ENCODE measurements at regions not wholly inside any gene's neighbourhood (a gene's known extent, or its start where the extent isn't known, plus 50 kb on each side); places are given as distances from the start of the nearest gene placed in this dataset.

GRCh38 chr3:159917141-159917540 lies 71.5 kb upstream of the IL12A start:
- no peak for TF ChIP-seq EZH2 (IDR thresholded peaks at IDR 0.05; ENCODE audit: low read depth, unreplicated experiment)
- no peak for TF ChIP-seq REST (IDR thresholded peaks at IDR 0.05; ENCODE audit: unreplicated experiment)
- no peak for TF ChIP-seq POLR2AphosphoS5 (IDR thresholded peaks at IDR 0.05; ENCODE audit: low read depth)
- TF ChIP-seq JUNB (IDR thresholded peaks at IDR 0.05; ENCODE audit: unreplicated experiment) = no peak
- no peaks in the 10 kb centered on the region for H3K9me3 Mint-ChIP-seq
- H3K4me1 Mint-ChIP-seq = no peaks in the 10 kb centered on the region
- H3K9me2 ChIP-seq (ENCODE audit: insufficient read depth) = 0 out of 2 replicates have a peak, but pooled peaks cover 7% of the 10 kb centered on the region
- ATAC-seq = no peak
- H3K4me3 ChIP-seq = no peak overlapping the region
- H3F3A ChIP-seq (replicated peaks; ENCODE audit: low read depth) = no peaks in the 10 kb centered on the region
- H3K27me3 ChIP-seq (ENCODE audit: insufficient read depth) = no peaks in the 10 kb centered on the region
- peak overlapping the region; percentile 46; the same call in 1 of the 2 replicates for H3K27ac Mint-ChIP-seq
- H3K79me2 ChIP-seq (replicated peaks; ENCODE audit: insufficient read depth) = no peaks in the 10 kb centered on the region
- H3K4me3 Mint-ChIP-seq = no peak overlapping the region
- H3K4me1 ChIP-seq (ENCODE audit: insufficient read depth) = no peaks in the 10 kb centered on the region
- H3K4me2 ChIP-seq = no peak overlapping the region
- H3K27me3 Mint-ChIP-seq (ENCODE audit: insufficient read depth, low read depth, poor library complexity) = no peaks in the 10 kb centered on the region
- no peaks in the 10 kb centered on the region for H3K36me3 Mint-ChIP-seq (ENCODE audit: low read depth)
- DNase-seq (ENCODE audit: low spot score) = no peak
- no peaks in the 10 kb centered on the region for H3K36me3 ChIP-seq (ENCODE audit: insufficient read depth)
- H2AFZ ChIP-seq = no peak overlapping the region
- H3K27ac ChIP-seq (ENCODE audit: low read depth) = no peak overlapping the region
- H4K20me1 ChIP-seq (replicated peaks; ENCODE audit: insufficient read depth) = no peaks in the 10 kb centered on the region

GRCh38 chr3:159919873-159920272 lies 68.8 kb upstream of the IL12A start:
- 0 out of 2 replicates have a peak, but pooled peaks cover 7% of the 10 kb centered on the region for H3K9me2 ChIP-seq (ENCODE audit: insufficient read depth)
- H3F3A ChIP-seq (replicated peaks; ENCODE audit: low read depth) = no peaks in the 10 kb centered on the region
- no peak for DNase-seq (ENCODE audit: low spot score)
- H3K27ac ChIP-seq (ENCODE audit: low read depth) = no peak overlapping the region
- no peak for ATAC-seq
- H3K4me2 ChIP-seq = no peak overlapping the region
- H3K79me2 ChIP-seq (replicated peaks; ENCODE audit: insufficient read depth) = no peaks in the 10 kb centered on the region
- no peaks in the 10 kb centered on the region for H3K36me3 ChIP-seq (ENCODE audit: insufficient read depth)
- H3K4me3 Mint-ChIP-seq = no peak overlapping the region
- H3K4me3 ChIP-seq = no peak overlapping the region
- H3K36me3 Mint-ChIP-seq (ENCODE audit: low read depth) = no peaks in the 10 kb centered on the region
- no peaks in the 10 kb centered on the region for H3K4me1 ChIP-seq (ENCODE audit: insufficient read depth)
- H3K27ac Mint-ChIP-seq = no peak overlapping the region
- H3K27me3 ChIP-seq (ENCODE audit: insufficient read depth) = no peaks in the 10 kb centered on the region
- H3K4me1 Mint-ChIP-seq = no peaks in the 10 kb centered on the region
- H4K20me1 ChIP-seq (replicated peaks; ENCODE audit: insufficient read depth) = no peaks in the 10 kb centered on the region
- H3K27me3 Mint-ChIP-seq (ENCODE audit: insufficient read depth, low read depth, poor library complexity) = no peaks in the 10 kb centered on the region
- TF ChIP-seq JUNB (IDR thresholded peaks at IDR 0.05; ENCODE audit: unreplicated experiment) = no peak
- no peak for TF ChIP-seq POLR2AphosphoS5 (IDR thresholded peaks at IDR 0.05; ENCODE audit: low read depth)
- no peak for TF ChIP-seq CTCF (conservative IDR thresholded peaks at IDR 0.05; ENCODE audit: low read depth in 2 of 2)
- no peak for TF ChIP-seq ETS1 (IDR thresholded peaks at IDR 0.05)
- TF ChIP-seq ZNF331 (CRISPR knock-in tag; IDR thresholded peaks at IDR 0.05; ENCODE audit: low read depth) = no peak
- H2AFZ ChIP-seq = no peak overlapping the region
- H3K9me3 Mint-ChIP-seq = no peaks in the 10 kb centered on the region
